Epithelial cell of proximal tubule (primary cell): ENCODE measurements at regions not wholly inside any gene's neighbourhood (a gene's known extent, or its start where the extent isn't known, plus 50 kb on each side); places are given as distances from the start of the nearest gene placed in this dataset.

ENCODE experiments used
- DNase-seq: peaks from one replicate; pipeline ENCODE4 v3.0.0-alpha.2; 2011; ENCODE audit warnings: low read depth
- H3K4me3 ChIP-seq: 2 replicates; pipeline ENCODE4 v1.5.1; 2011; ENCODE audit warnings: low read depth, mild to moderate bottlenecking, low read length
- CTCF ChIP-seq: conservative IDR thresholded peaks from 2 replicates; pipeline ENCODE4 v1.5.1; 2012; ENCODE audit warnings: low read depth, mild to moderate bottlenecking, low read length

GRCh38 chr5:74055486-74056106 lies 429.6 kb downstream of the ARHGEF28 start:
- no peak for DNase-seq
- TF ChIP-seq CTCF = no peak
- no peak overlapping the region for H3K4me3 ChIP-seq

GRCh38 chr5:74054641-74055421 lies 428.8 kb downstream of the ARHGEF28 start:
- H3K4me3 ChIP-seq = no peak overlapping the region
- TF ChIP-seq CTCF = no peak
- DNase-seq = no peak

GRCh38 chr5:74054139-74054538 lies 428.1 kb downstream of the ARHGEF28 start:
- H3K4me3 ChIP-seq = no peak overlapping the region
- TF ChIP-seq CTCF = no peak
- no peak for DNase-seq

GRCh38 chr5:74052441-74053221 lies 426.6 kb downstream of the ARHGEF28 start:
- TF ChIP-seq CTCF = no peak
- no peak overlapping the region for H3K4me3 ChIP-seq
- DNase-seq = no peak

GRCh38 chr5:74051076-74051475 lies 425.1 kb downstream of the ARHGEF28 start:
- no peak overlapping the region for H3K4me3 ChIP-seq
- no peak for TF ChIP-seq CTCF
- no peak for DNase-seq

GRCh38 chr5:74044936-74045335 lies 418.9 kb downstream of the ARHGEF28 start:
- H3K4me3 ChIP-seq = no peak overlapping the region
- no peak for TF ChIP-seq CTCF
- no peak for DNase-seq
